ENCODE measurements at regions not wholly inside any gene's neighbourhood (a gene's known extent, or its start where the extent isn't known, plus 50 kb on each side); places are given as distances from the start of the nearest gene placed in this dataset.
"Not testable (repeated sequence)": the region's sequence is repeated elsewhere in the genome, so short reads cannot be mapped to it uniquely, and the experiment has no call there.

GRCh38 chr5:105259581-105260217 lies 1697.1 kb upstream of the NUDT12 start:
- no peak for DNase-seq (ENCODE audit: low spot score)

- DNase-seq (ENCODE audit: low spot score) = peak; percentile 80
Observed at GRCh38 chr5:105238561-105238960, 1676.0 kb upstream of the NUDT12 start.

- DNase-seq (ENCODE audit: low spot score) = peak; percentile 92
Observed at GRCh38 chr5:105230516-105231157, 1668.0 kb upstream of the NUDT12 start.

GRCh38 chr5:105218018-105218417 lies 1655.4 kb upstream of the NUDT12 start:
- no peak for DNase-seq (ENCODE audit: low spot score)

GRCh38 chr5:105213078-105213477 lies 1650.5 kb upstream of the NUDT12 start:
- DNase-seq (ENCODE audit: low spot score) = no peak

- DNase-seq (ENCODE audit: low spot score) = no peak
Observed at GRCh38 chr5:105207066-105207465, 1644.5 kb upstream of the NUDT12 start.

- no peak for DNase-seq (ENCODE audit: low spot score)
Observed at GRCh38 chr5:105197531-105197930, 1634.9 kb upstream of the NUDT12 start.

- no peak for DNase-seq (ENCODE audit: low spot score)
Observed at GRCh38 chr5:105195765-105196164, 1633.2 kb upstream of the NUDT12 start.

- no peak for DNase-seq (ENCODE audit: low spot score)
Observed at GRCh38 chr5:105172918-105173317, 1610.3 kb upstream of the NUDT12 start.

GRCh38 chr5:105168806-105169205 lies 1606.2 kb upstream of the NUDT12 start:
- no peak for DNase-seq (ENCODE audit: low spot score)

- no peak for DNase-seq (ENCODE audit: low spot score)
Observed at GRCh38 chr5:105167092-105167491, 1604.5 kb upstream of the NUDT12 start.

- DNase-seq (ENCODE audit: low spot score) = no peak
Observed at GRCh38 chr5:105163547-105163946, 1601.0 kb upstream of the NUDT12 start.

GRCh38 chr5:105162557-105162956 lies 1600.0 kb upstream of the NUDT12 start:
- not testable (repeated sequence) for DNase-seq (ENCODE audit: low spot score)

- peak; percentile 6 for DNase-seq (ENCODE audit: low spot score)
Observed at GRCh38 chr5:105158526-105158925, 1595.9 kb upstream of the NUDT12 start.

- no peak for DNase-seq (ENCODE audit: low spot score)
Observed at GRCh38 chr5:105150323-105150722, 1587.7 kb upstream of the NUDT12 start.

GRCh38 chr5:105146867-105147266 lies 1584.3 kb upstream of the NUDT12 start:
- no peak for DNase-seq (ENCODE audit: low spot score)

GRCh38 chr5:105145152-105145551 lies 1582.6 kb upstream of the NUDT12 start:
- no peak for DNase-seq (ENCODE audit: low spot score)

GRCh38 chr5:105134328-105134727 lies 1571.7 kb upstream of the NUDT12 start:
- no peak for DNase-seq (ENCODE audit: low spot score)

GRCh38 chr5:105133087-105133486 lies 1570.5 kb upstream of the NUDT12 start:
- no peak for DNase-seq (ENCODE audit: low spot score)

GRCh38 chr5:105132581-105132980 lies 1570.0 kb upstream of the NUDT12 start:
- DNase-seq (ENCODE audit: low spot score) = no peak

GRCh38 chr5:105131045-105131444 lies 1568.5 kb upstream of the NUDT12 start:
- no peak for DNase-seq (ENCODE audit: low spot score)

- DNase-seq (ENCODE audit: low spot score) = peak; percentile 87
Observed at GRCh38 chr5:105101577-105101976, 1539.0 kb upstream of the NUDT12 start.

GRCh38 chr5:105088961-105089360 lies 1526.4 kb upstream of the NUDT12 start:
- DNase-seq (ENCODE audit: low spot score) = no peak

GRCh38 chr5:105088102-105088501 lies 1525.5 kb upstream of the NUDT12 start:
- DNase-seq (ENCODE audit: low spot score) = no peak

Measured in umbilical cord (tissue), 1 donor.